Tibial nerve (tissue), 4 donors: ENCODE measurements at regions not wholly inside any gene's neighbourhood (a gene's known extent, or its start where the extent isn't known, plus 50 kb on each side); places are given as distances from the start of the nearest gene placed in this dataset.

Source experiments
- DNase-seq, 2 donors: peaks; one replicate each; pipeline ENCODE4 v3.0.0-alpha.2; 2019; ENCODE audit warnings: low spot score in 2 of 2
- H3K27ac ChIP-seq, 4 donors: fragments of 200-600 bp; sonication (generic) in 3 of 4; one replicate each; pipeline ENCODE4 v1.5.1; 2017 to 2019; ENCODE audit warnings: mild to moderate bottlenecking in 1 of 4
- H3K27me3 ChIP-seq, 2 donors: fragments of 200-600 bp; sonication (generic) in 1 of 2; one replicate each; pipeline versions ENCODE4 v1.5.1 to v1.6.0; 2017 to 2019
- H3K36me3 ChIP-seq, 3 donors: fragments of 200-600 bp; sonication (generic); one replicate each; pipeline ENCODE4 v1.5.1; 2018 to 2019
- H3K4me1 ChIP-seq, 4 donors: fragments of 200-600 bp; sonication (generic) in 3 of 4; one replicate each; pipeline ENCODE4 v1.5.1; 2017 to 2019
- H3K4me3 ChIP-seq, 4 donors: fragments of 200-600 bp; sonication (generic) in 3 of 4; one replicate each; pipeline ENCODE4 v1.5.1; 2017 to 2019; ENCODE audit warnings: mild to moderate bottlenecking in 1 of 4, moderate library complexity in 1 of 4
- H3K9me3 ChIP-seq, 4 donors: fragments of 200-600 bp; sonication (generic) in 3 of 4; one replicate each; pipeline ENCODE4 v1.5.1; 2017 to 2019
- CTCF ChIP-seq, 5 experiments: fragments of 200-600 bp in 3 of 5; fragments of 450-650 bp in 2 of 5; sonication (generic) in 3 of 5; IDR thresholded peaks; one replicate each; pipeline ENCODE4 v1.5.1; 2016 to 2019; ENCODE audit warnings: antibody characterized with exemption in 5 of 5, mild to moderate bottlenecking in 3 of 5, moderate library complexity in 2 of 5
- EP300 ChIP-seq, 2 donors: sonication (generic); formaldehyde crosslinking; IDR thresholded peaks; one replicate each; pipeline ENCODE4 v1.6.1; 2017; ENCODE audit warnings: antibody characterized with exemption in 2 of 2, mild to moderate bottlenecking in 1 of 2
- POLR2A ChIP-seq, 2 donors: fragments of 450-650 bp; IDR thresholded peaks; one replicate each; pipeline ENCODE4 v1.6.1; 2017; ENCODE audit warnings: antibody characterized with exemption in 2 of 2, mild to moderate bottlenecking in 2 of 2, moderate library complexity in 2 of 2
- WGBS, 2 donors: methylation state at CpG; one replicate each; pipeline ENCODE4 v1.1.5; 2018; 5-methylcytosine and 5-hydroxymethylcytosine counted together

DNA sequence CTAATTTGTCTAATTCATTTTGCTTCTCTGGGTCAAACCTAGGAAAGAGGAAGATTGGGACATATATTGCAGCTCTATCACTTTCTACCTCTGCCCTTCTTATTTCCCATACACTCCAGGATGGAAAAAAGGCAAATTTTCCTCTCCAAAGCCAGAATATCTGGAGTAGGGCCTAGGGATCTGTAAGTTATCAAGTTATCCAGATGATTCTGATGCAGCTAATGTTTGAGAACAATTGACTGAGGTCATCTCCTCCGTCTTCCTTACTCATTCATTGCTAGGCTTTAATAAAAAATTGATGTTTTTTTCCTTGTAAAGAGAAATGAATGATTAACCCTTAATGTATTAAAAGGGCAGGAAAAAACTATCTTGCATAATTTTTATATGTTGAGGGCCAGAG lies 211.9 kb upstream of the GLI3 start:
- no peaks in the 10 kb centered on the region for H3K27me3 ChIP-seq
- no peak overlapping the region for H3K27ac ChIP-seq
- H3K4me1 ChIP-seq = no peaks in the 10 kb centered on the region
- no peak for TF ChIP-seq CTCF (IDR thresholded peaks at IDR 0.05)
- TF ChIP-seq POLR2A (IDR thresholded peaks at IDR 0.05) = no peak
- no peak for TF ChIP-seq EP300 (IDR thresholded peaks at IDR 0.05)
- H3K9me3 ChIP-seq = peaks cover 0 to 8% (median 0%) of the 10 kb centered on the region in 4 donors
- H3K36me3 ChIP-seq = no peaks in the 10 kb centered on the region
- WGBS, 2 donors = 39 to 56% methylated on average over 1 of the region's 1 CpG
- H3K4me3 ChIP-seq = no peak overlapping the region
- DNase-seq = no peak

GRCh38 chr7:42445691-42446090 lies 208.7 kb upstream of the GLI3 start:
- Histone ChIP-seq H3K27ac (no peak overlapping the region), H3K36me3 (no peaks in the 10 kb centered on the region), H3K4me3 (no peak overlapping the region), H3K9me3 (peaks cover 0 to 15% (median 4%) of the 10 kb centered on the region in 4 donors), H3K4me1 (no peaks in the 10 kb centered on the region), H3K27me3 (no peaks in the 10 kb centered on the region)
- DNase-seq = no peak
- TF ChIP-seq POLR2A (IDR thresholded peaks at IDR 0.05) (no peak), CTCF (IDR thresholded peaks at IDR 0.05) (no peak), EP300 (IDR thresholded peaks at IDR 0.05) (no peak)

DNA sequence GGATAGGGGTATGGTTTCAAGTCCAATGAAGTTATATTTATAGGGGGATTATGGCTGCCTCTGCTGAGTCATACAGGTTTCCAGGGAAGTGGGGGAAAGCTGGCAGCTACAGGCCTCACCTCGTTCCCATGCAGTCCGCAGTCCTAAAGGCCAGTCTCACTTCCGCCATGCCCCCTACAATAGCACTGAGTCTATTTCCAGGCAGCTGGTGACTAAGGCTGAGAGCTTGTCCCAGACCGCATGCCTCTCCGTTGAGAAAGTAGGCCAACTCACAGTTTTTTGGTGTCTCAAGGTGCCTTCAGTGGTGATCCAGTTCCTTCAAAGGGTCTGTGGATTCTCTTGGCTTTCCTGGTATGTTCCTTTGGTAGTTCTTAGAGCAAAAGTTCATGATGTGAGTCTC lies 203.9 kb upstream of the GLI3 start:
- DNase-seq = no peak
- Histone ChIP-seq H3K36me3 (no peaks in the 10 kb centered on the region), H3K27me3 (no peaks in the 10 kb centered on the region), H3K4me3 (no peak overlapping the region), H3K4me1 (no peaks in the 10 kb centered on the region), H3K9me3 (peaks cover 0 to 42% (median 4%) of the 10 kb centered on the region in 4 donors), H3K27ac (no peak overlapping the region)
- 76 to 94% methylated on average over 5 of the region's 5 CpGs for WGBS, 2 donors
- TF ChIP-seq EP300 (IDR thresholded peaks at IDR 0.05) = no peak

DNA sequence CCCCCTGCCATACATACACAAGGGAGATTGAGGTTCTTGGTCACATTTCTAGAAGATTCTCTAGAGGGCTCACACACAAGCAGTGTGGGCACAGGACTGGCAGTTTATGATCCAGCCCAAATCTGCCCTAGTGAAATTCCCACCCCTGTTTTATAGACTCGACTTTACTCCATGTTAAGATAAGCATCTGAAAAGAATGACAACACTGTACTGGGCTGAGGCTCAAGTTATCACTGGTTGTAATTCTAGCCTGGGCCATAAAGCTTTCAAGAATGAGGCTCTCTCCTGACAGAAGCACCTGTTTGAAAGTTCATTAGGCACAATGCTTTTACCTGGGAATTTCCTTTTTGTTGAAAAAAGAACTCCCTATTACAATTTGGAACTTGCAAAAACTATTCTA lies 195.6 kb upstream of the GLI3 start:
- Histone ChIP-seq H3K27me3 (no peaks in the 10 kb centered on the region), H3K36me3 (no peaks in the 10 kb centered on the region), H3K4me3 (no peak overlapping the region), H3K27ac (no peak overlapping the region), H3K9me3 (peaks cover 0 to 7% (median 0%) of the 10 kb centered on the region in 4 donors), H3K4me1 (no peaks in the 10 kb centered on the region)
- TF ChIP-seq EP300 (IDR thresholded peaks at IDR 0.05) = no peak
- no peak for TF ChIP-seq POLR2A (IDR thresholded peaks at IDR 0.05)
- no peak for TF ChIP-seq CTCF (IDR thresholded peaks at IDR 0.05)
- 33 to 35% methylated on average over 1 of the region's 1 CpG for WGBS, 2 donors
- DNase-seq = no peak

DNA sequence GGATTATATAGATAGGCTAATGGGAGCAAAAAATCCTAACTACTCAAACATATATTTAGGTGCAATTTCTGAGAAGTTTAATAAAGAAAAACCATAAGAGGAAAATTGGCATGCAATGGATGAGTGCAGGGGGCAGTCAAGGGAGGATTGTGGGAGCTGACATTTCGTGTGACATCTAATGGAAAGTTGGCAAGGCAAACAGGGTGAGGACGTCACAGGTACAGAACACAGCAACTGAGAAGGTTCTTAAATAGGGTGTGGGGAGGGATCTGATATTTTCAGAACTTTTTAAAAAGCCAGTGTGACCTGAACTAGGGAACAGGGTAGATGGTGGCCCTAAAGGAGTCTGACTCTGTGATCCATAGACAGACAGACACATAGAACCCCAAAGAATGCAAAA lies 194.9 kb upstream of the GLI3 start:
- 76 to 89% methylated on average over 2 of the region's 2 CpGs for WGBS, 2 donors
- TF ChIP-seq POLR2A (IDR thresholded peaks at IDR 0.05) (no peak), CTCF (IDR thresholded peaks at IDR 0.05) (no peak), EP300 (IDR thresholded peaks at IDR 0.05) (no peak)
- Histone ChIP-seq H3K4me1 (no peaks in the 10 kb centered on the region), H3K9me3 (peaks cover 0 to 7% (median 0%) of the 10 kb centered on the region in 4 donors), H3K27ac (no peak overlapping the region), H3K36me3 (no peaks in the 10 kb centered on the region), H3K4me3 (no peak overlapping the region), H3K27me3 (no peaks in the 10 kb centered on the region)
- no peak for DNase-seq

DNA sequence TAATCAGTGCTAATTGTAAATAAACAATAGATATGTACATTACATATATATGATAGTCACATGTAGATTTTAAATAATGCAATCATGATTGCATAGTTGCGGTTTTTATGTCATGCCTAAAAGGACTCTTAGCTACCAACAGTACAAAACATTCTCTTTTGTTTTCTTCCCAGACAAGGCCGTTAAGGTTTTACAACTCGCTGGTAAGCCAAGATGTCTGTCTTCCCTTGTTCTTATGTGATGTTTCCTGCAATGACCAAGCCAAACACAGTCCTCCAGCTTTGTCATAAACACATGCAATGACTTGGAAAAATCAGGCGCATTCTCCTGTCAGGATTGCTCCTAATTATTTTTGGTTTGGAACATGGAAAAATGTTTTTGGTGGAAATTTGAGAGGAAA lies 192.3 kb upstream of the GLI3 start:
- no peak for DNase-seq

More for the DNA sequence above, 192.3 kb upstream of the GLI3 start:
- no peak overlapping the region for H3K27ac ChIP-seq
- TF ChIP-seq POLR2A (IDR thresholded peaks at IDR 0.05) (no peak), EP300 (IDR thresholded peaks at IDR 0.05) (no peak), CTCF (IDR thresholded peaks at IDR 0.05) (no peak)
- H3K27me3 ChIP-seq = no peaks in the 10 kb centered on the region
- no peak overlapping the region for H3K4me3 ChIP-seq
- no peaks in the 10 kb centered on the region for H3K36me3 ChIP-seq
- WGBS, 2 donors = 59 to 77% methylated on average over 4 of the region's 4 CpGs
- no peaks in the 10 kb centered on the region for H3K9me3 ChIP-seq
- no peaks in the 10 kb centered on the region for H3K4me1 ChIP-seq
